GM23338 (cell line): ENCODE measurements at regions not wholly inside any gene's neighbourhood (a gene's known extent, or its start where the extent isn't known, plus 50 kb on each side); places are given as distances from the start of the nearest gene placed in this dataset.
"Not testable (repeated sequence)": the region's sequence is repeated elsewhere in the genome, so short reads cannot be mapped to it uniquely, and the experiment has no call there.

ENCODE experiments used
- CREB1 ChIP-seq: fragments of 250-450 bp; sonication (Bioruptor Pico); IDR thresholded peaks from 2 replicates; pipeline ENCODE4 v1.5.0; 2020; ENCODE audit warnings: low read depth, mild to moderate bottlenecking, moderate library complexity
- EZH2 ChIP-seq: fragments of 200-600 bp; sonication (generic); IDR thresholded peaks from one replicate; pipeline ENCODE4 v1.8.0; 2017; ENCODE audit warnings: antibody characterized with exemption, mild to moderate bottlenecking, low read depth; ENCODE audit not compliant: unreplicated experiment
- EZH2phosphoT487 ChIP-seq: fragments of 200-600 bp; sonication (generic); IDR thresholded peaks from one replicate; pipeline ENCODE4 v1.8.1; 2018; ENCODE audit warnings: antibody characterized with exemption; ENCODE audit not compliant: unreplicated experiment
- POLR2AphosphoS5 ChIP-seq: IDR thresholded peaks from 2 replicates; pipeline ENCODE4 v1.6.1; 2016; ENCODE audit warnings: antibody characterized with exemption, low read depth
- TF ChIP-seq, protein P1 (sequence below), 2 experiments: fragments of 200-600 bp in 1 of 2; sonication (generic) in 1 of 2; conservative IDR thresholded peaks; 2 replicates each; pipeline versions ENCODE4 v1.5.1 to v1.6.1; 2016 to 2017; ENCODE audit warnings: antibody characterized with exemption in 2 of 2, low read depth in 2 of 2, mild to moderate bottlenecking in 2 of 2, moderate library complexity in 1 of 2
- TF ChIP-seq, protein P2 (sequence below): IDR thresholded peaks from one replicate; pipeline ENCODE4 v1.6.1; 2018; ENCODE audit warnings: antibody characterized with exemption; ENCODE audit not compliant: unreplicated experiment

DNA sequence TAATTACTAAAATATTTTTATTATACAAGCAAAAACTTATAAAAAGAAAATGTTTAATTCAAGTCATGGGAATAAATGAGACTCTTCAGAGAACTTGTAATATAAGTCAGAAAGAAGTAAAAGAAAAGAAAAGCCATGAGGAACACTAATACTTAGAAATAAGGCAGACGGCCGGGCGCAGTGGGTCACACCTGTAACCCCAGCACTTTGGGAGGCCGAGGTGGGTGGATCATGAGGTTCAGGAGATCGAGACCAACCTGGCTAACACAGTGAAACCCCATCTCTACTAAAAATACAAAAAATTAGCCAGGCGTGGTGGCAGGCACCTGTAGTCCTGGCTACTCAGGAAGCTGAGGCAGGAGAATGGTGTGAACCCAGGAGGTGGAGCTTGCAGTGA is 528.6 kb downstream of the IRS2 start:
- TF ChIP-seq EZH2phosphoT487, CREB1, EZH2, POLR2AphosphoS5: not testable (repeated sequence)
- TF ChIP-seq, protein P1, sequence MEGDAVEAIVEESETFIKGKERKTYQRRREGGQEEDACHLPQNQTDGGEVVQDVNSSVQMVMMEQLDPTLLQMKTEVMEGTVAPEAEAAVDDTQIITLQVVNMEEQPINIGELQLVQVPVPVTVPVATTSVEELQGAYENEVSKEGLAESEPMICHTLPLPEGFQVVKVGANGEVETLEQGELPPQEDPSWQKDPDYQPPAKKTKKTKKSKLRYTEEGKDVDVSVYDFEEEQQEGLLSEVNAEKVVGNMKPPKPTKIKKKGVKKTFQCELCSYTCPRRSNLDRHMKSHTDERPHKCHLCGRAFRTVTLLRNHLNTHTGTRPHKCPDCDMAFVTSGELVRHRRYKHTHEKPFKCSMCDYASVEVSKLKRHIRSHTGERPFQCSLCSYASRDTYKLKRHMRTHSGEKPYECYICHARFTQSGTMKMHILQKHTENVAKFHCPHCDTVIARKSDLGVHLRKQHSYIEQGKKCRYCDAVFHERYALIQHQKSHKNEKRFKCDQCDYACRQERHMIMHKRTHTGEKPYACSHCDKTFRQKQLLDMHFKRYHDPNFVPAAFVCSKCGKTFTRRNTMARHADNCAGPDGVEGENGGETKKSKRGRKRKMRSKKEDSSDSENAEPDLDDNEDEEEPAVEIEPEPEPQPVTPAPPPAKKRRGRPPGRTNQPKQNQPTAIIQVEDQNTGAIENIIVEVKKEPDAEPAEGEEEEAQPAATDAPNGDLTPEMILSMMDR (conservative IDR thresholded peaks at IDR 0.05; ENCODE audit: low read depth in 2 of 2): not testable (repeated sequence)
- TF ChIP-seq, protein P2, sequence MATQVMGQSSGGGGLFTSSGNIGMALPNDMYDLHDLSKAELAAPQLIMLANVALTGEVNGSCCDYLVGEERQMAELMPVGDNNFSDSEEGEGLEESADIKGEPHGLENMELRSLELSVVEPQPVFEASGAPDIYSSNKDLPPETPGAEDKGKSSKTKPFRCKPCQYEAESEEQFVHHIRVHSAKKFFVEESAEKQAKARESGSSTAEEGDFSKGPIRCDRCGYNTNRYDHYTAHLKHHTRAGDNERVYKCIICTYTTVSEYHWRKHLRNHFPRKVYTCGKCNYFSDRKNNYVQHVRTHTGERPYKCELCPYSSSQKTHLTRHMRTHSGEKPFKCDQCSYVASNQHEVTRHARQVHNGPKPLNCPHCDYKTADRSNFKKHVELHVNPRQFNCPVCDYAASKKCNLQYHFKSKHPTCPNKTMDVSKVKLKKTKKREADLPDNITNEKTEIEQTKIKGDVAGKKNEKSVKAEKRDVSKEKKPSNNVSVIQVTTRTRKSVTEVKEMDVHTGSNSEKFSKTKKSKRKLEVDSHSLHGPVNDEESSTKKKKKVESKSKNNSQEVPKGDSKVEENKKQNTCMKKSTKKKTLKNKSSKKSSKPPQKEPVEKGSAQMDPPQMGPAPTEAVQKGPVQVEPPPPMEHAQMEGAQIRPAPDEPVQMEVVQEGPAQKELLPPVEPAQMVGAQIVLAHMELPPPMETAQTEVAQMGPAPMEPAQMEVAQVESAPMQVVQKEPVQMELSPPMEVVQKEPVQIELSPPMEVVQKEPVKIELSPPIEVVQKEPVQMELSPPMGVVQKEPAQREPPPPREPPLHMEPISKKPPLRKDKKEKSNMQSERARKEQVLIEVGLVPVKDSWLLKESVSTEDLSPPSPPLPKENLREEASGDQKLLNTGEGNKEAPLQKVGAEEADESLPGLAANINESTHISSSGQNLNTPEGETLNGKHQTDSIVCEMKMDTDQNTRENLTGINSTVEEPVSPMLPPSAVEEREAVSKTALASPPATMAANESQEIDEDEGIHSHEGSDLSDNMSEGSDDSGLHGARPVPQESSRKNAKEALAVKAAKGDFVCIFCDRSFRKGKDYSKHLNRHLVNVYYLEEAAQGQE: not testable (repeated sequence)
